Transverse colon (tissue), 4 donors: ENCODE measurements at regions not wholly inside any gene's neighbourhood (a gene's known extent, or its start where the extent isn't known, plus 50 kb on each side); places are given as distances from the start of the nearest gene placed in this dataset.

Experiments used
- DNase-seq: peaks from one replicate; pipeline ENCODE4 v3.0.0-alpha.2; 2019
- H3K27ac ChIP-seq, 4 donors: fragments of 200-600 bp; sonication (generic); 2 replicates each; pipeline ENCODE4 v1.5.1; 2016 to 2018; ENCODE audit warnings: inconsistent platforms in 4 of 4
- H3K27me3 ChIP-seq: fragments of 200-600 bp; sonication (generic); 2 replicates; pipeline ENCODE4 v1.5.1; 2017; ENCODE audit warnings: inconsistent platforms
- H3K36me3 ChIP-seq, 4 donors: fragments of 200-600 bp; sonication (generic); 2 replicates each; pipeline ENCODE4 v1.5.1; 2017 to 2019; ENCODE audit warnings: inconsistent platforms in 4 of 4
- H3K4me1 ChIP-seq, 4 donors: fragments of 200-600 bp; sonication (generic); 2 replicates each; pipeline ENCODE4 v1.5.1; 2017 to 2020; ENCODE audit warnings: inconsistent platforms in 4 of 4
- H3K4me3 ChIP-seq, 4 donors: fragments of 200-600 bp; sonication (generic); 1 replicate in 1 of 4; 2 replicates in 3 of 4; pipeline versions ENCODE4 v1.5.1 to v1.6.1; 2017 to 2019; ENCODE audit warnings: inconsistent platforms in 4 of 4
- H3K9me3 ChIP-seq, 2 donors: fragments of 200-600 bp; sonication (generic); 2 replicates each; pipeline ENCODE4 v1.5.1; 2017 to 2019; ENCODE audit warnings: inconsistent platforms in 2 of 2
- EP300 ChIP-seq: sonication (generic); formaldehyde crosslinking; IDR thresholded peaks from one replicate; pipeline ENCODE4 v1.6.1; 2017; ENCODE audit warnings: antibody characterized with exemption, low read depth
- POLR2A ChIP-seq: fragments of 450-650 bp; IDR thresholded peaks from one replicate; pipeline ENCODE4 v1.6.1; 2016; ENCODE audit warnings: antibody characterized with exemption, mild to moderate bottlenecking, moderate library complexity
- POLR2AphosphoS5 ChIP-seq, 3 donors: sonication (generic); formaldehyde crosslinking; IDR thresholded peaks; one replicate each; pipeline ENCODE4 v1.6.1; 2016; ENCODE audit warnings: antibody characterized with exemption in 3 of 3
- WGBS, 2 donors: methylation state at CpG; one replicate each; pipeline ENCODE4 v1.1.5; 2018; ENCODE audit warnings: low coverage in 1 of 2; 5-methylcytosine and 5-hydroxymethylcytosine counted together
- in situ Hi-C, 4 donors: fragments of 200-750 bp; cut with MboI; loops; one replicate each; pipeline versions ENCODE4 v1.15.0 to v1.15.1; 2017; ENCODE audit warnings: low sequenced_read_pairs in 3 of 4, low pct_ligation_motif_present in 1 of 4, low pct_unique_long_range_greater_than_20kb in 1 of 4
- intact Hi-C: fragments of 100-400 bp; cut with DNase I; formaldehyde crosslinking; loops from one replicate; pipeline ENCODE4 v1.15.1; 2023; ENCODE audit warnings: low total_unique reads
- TF ChIP-seq, protein P1 (sequence below), 5 experiments: fragments of 200-600 bp in 3 of 5; fragments of 450-650 bp in 2 of 5; sonication (generic) in 3 of 5; IDR thresholded peaks; 1 replicate in 2 of 5; 2 replicates in 3 of 5; pipeline ENCODE4 v1.5.1; 2016 to 2017; ENCODE audit warnings: antibody characterized with exemption in 5 of 5, inconsistent platforms in 3 of 5, mild to moderate bottlenecking in 2 of 5, moderate library complexity in 1 of 5

- TF ChIP-seq POLR2A (no peak), EP300 (no peak), POLR2AphosphoS5 (IDR thresholded peaks at IDR 0.05) (no peak)
- TF ChIP-seq, protein P1, sequence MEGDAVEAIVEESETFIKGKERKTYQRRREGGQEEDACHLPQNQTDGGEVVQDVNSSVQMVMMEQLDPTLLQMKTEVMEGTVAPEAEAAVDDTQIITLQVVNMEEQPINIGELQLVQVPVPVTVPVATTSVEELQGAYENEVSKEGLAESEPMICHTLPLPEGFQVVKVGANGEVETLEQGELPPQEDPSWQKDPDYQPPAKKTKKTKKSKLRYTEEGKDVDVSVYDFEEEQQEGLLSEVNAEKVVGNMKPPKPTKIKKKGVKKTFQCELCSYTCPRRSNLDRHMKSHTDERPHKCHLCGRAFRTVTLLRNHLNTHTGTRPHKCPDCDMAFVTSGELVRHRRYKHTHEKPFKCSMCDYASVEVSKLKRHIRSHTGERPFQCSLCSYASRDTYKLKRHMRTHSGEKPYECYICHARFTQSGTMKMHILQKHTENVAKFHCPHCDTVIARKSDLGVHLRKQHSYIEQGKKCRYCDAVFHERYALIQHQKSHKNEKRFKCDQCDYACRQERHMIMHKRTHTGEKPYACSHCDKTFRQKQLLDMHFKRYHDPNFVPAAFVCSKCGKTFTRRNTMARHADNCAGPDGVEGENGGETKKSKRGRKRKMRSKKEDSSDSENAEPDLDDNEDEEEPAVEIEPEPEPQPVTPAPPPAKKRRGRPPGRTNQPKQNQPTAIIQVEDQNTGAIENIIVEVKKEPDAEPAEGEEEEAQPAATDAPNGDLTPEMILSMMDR (IDR thresholded peaks at IDR 0.05) = no peak
- in situ Hi-C loops = no loop called here
- no peak for DNase-seq
- H3K27me3 ChIP-seq = no peaks in the 10 kb centered on the region
- H3K36me3 ChIP-seq = no peaks in the 10 kb centered on the region
- H3K27ac ChIP-seq = no peak overlapping the region
- no peaks in the 10 kb centered on the region for H3K4me1 ChIP-seq
- intact Hi-C loops = no loop called here
- WGBS, 2 donors = 70 to 76% methylated on average over 2 of the region's 2 CpGs
- no peak overlapping the region for H3K4me3 ChIP-seq
- H3K9me3 ChIP-seq = no peaks in the 10 kb centered on the region
Observed at GRCh38 chr7:88615336-88615735, 144.2 kb upstream of the ZNF804B start.

- H3K4me3 ChIP-seq = no peak overlapping the region
- DNase-seq = no peak
- intact Hi-C loops (no loop called here), in situ Hi-C loops (no loop called here)
- H3K27me3 ChIP-seq = no peaks in the 10 kb centered on the region
- H3K27ac ChIP-seq = no peak overlapping the region
- no peaks in the 10 kb centered on the region for H3K9me3 ChIP-seq
- no peaks in the 10 kb centered on the region for H3K36me3 ChIP-seq
- WGBS, 2 donors = 77 to 81% methylated on average over 3 of the region's 3 CpGs
- H3K4me1 ChIP-seq = no peaks in the 10 kb centered on the region
- TF ChIP-seq, protein P1 (IDR thresholded peaks at IDR 0.05) = no peak
- no peak for TF ChIP-seq POLR2A
- no peak for TF ChIP-seq POLR2AphosphoS5 (IDR thresholded peaks at IDR 0.05)
- no peak for TF ChIP-seq EP300
Observed at GRCh38 chr7:88614736-88615135, 144.8 kb upstream of the ZNF804B start.

- intact Hi-C loops = no loop called here
- in situ Hi-C loops = no loop called here
- no peak overlapping the region for H3K4me3 ChIP-seq
- H3K27ac ChIP-seq = no peak overlapping the region
- DNase-seq = no peak
- H3K4me1 ChIP-seq = no peaks in the 10 kb centered on the region
- no peak for TF ChIP-seq POLR2AphosphoS5 (IDR thresholded peaks at IDR 0.05)
- TF ChIP-seq POLR2A = no peak
- no peak for TF ChIP-seq EP300
- TF ChIP-seq, protein P1 (IDR thresholded peaks at IDR 0.05) = no peak
- WGBS, 2 donors = 80 to 86% methylated on average over 4 of the region's 4 CpGs
- no peaks in the 10 kb centered on the region for H3K36me3 ChIP-seq
- H3K9me3 ChIP-seq = no peaks in the 10 kb centered on the region
- no peaks in the 10 kb centered on the region for H3K27me3 ChIP-seq
Observed at GRCh38 chr7:88610942-88611341, 148.6 kb upstream of the ZNF804B start.

GRCh38 chr7:88600695-88601094, 158.8 kb upstream of the ZNF804B start:
- H3K9me3 ChIP-seq = no peaks in the 10 kb centered on the region
- H3K27me3 ChIP-seq = no peaks in the 10 kb centered on the region
- in situ Hi-C loops (no loop called here), intact Hi-C loops (no loop called here)
- 70 to 80% methylated on average over 4 of the region's 4 CpGs for WGBS, 2 donors
- DNase-seq = no peak
- H3K36me3 ChIP-seq = no peaks in the 10 kb centered on the region
- H3K27ac ChIP-seq = no peak overlapping the region
- peaks cover 0 to 7% (median 0%) of the 10 kb centered on the region in 4 donors for H3K4me1 ChIP-seq
- no peak for TF ChIP-seq EP300
- TF ChIP-seq, protein P1 (IDR thresholded peaks at IDR 0.05) = no peak
- no peak for TF ChIP-seq POLR2A
- no peak for TF ChIP-seq POLR2AphosphoS5 (IDR thresholded peaks at IDR 0.05)
- H3K4me3 ChIP-seq = no peak overlapping the region
